ENCODE measurements at regions not wholly inside any gene's neighbourhood (a gene's known extent, or its start where the extent isn't known, plus 50 kb on each side); places are given as distances from the start of the nearest gene placed in this dataset.

GRCh38 chr2:67286981-67287759 lies 110.0 kb upstream of the ETAA1 start:
- no peak overlapping the region for H2AK5ac ChIP-seq (ENCODE audit: low read length, severe bottlenecking)
- H3K27ac ChIP-seq (ENCODE audit: low read length, poor library complexity, severe bottlenecking): no peak overlapping the region
- H3K27me3 ChIP-seq (ENCODE audit: control insufficient read depth in 1 of 2, insufficient read depth in 1 of 2, low read length in 2 of 2): no peaks in the 10 kb centered on the region
- no peak overlapping the region for H2AFZ ChIP-seq (ENCODE audit: low read depth, low read length)
- H3K4me2 ChIP-seq (ENCODE audit: low read length, poor library complexity, severe bottlenecking): no peak overlapping the region
- no peaks in the 10 kb centered on the region for H3K79me1 ChIP-seq (replicated peaks; ENCODE audit: low read length, poor library complexity, severe bottlenecking)
- no peak overlapping the region for H3K4ac ChIP-seq (ENCODE audit: low read depth in 1 of 2, low read length in 2 of 2)
- DNase-seq: no peak
- H3K36me3 ChIP-seq (ENCODE audit: control insufficient read depth in 1 of 2, insufficient read depth in 2 of 2, low read depth in 1 of 2, low read length in 2 of 2): no peaks in the 10 kb centered on the region
- H2BK5ac ChIP-seq (ENCODE audit: low read depth, low read length, poor library complexity, severe bottlenecking): no peak overlapping the region
- H3K9me3 ChIP-seq (ENCODE audit: control insufficient read depth, low read length): no peaks in the 10 kb centered on the region
- no peak overlapping the region for H3K18ac ChIP-seq (ENCODE audit: low read depth in 1 of 2, low read length in 2 of 2)
- H2BK12ac ChIP-seq (ENCODE audit: low read length in 2 of 2): peak overlapping the region; percentile 33 to 49
- H3K23ac ChIP-seq (ENCODE audit: low read length in 2 of 2): no peak overlapping the region
- H2BK120ac ChIP-seq (ENCODE audit: low read depth, low read length): no peak overlapping the region
- H3K14ac ChIP-seq (ENCODE audit: low read length in 2 of 2): no peak overlapping the region
- peak overlapping the region; percentile 7 for H4K8ac ChIP-seq (ENCODE audit: low read length)
- H2BK15ac ChIP-seq (ENCODE audit: low read depth, poor library complexity, severe bottlenecking): no peak overlapping the region
- 60% methylated on average over 2 of the region's 2 CpGs for WGBS
- no peak overlapping the region for H4K91ac ChIP-seq (ENCODE audit: low read length)
- H3K4me1 ChIP-seq (ENCODE audit: control insufficient read depth, insufficient read depth, low read depth, low read length): no peaks in the 10 kb centered on the region
- no peak overlapping the region for H3K9ac ChIP-seq (ENCODE audit: low read length)
- no peak overlapping the region for H3K4me3 ChIP-seq (ENCODE audit: insufficient read depth in 1 of 2, low read depth in 1 of 2, low read length in 2 of 2)

GRCh38 chr2:67289271-67289670 lies 107.9 kb upstream of the ETAA1 start:
- no peak overlapping the region for H3K23ac ChIP-seq (ENCODE audit: low read length in 2 of 2)
- no peak overlapping the region for H2BK12ac ChIP-seq (ENCODE audit: low read length in 2 of 2)
- H3K9ac ChIP-seq (ENCODE audit: low read length): peak overlapping the region; percentile 23
- H3K27me3 ChIP-seq (ENCODE audit: control insufficient read depth in 1 of 2, insufficient read depth in 1 of 2, low read length in 2 of 2): no peaks in the 10 kb centered on the region
- no peaks in the 10 kb centered on the region for H3K9me3 ChIP-seq (ENCODE audit: control insufficient read depth, low read length)
- no peaks in the 10 kb centered on the region for H3K4me1 ChIP-seq (ENCODE audit: control insufficient read depth, insufficient read depth, low read depth, low read length)
- H2BK120ac ChIP-seq (ENCODE audit: low read depth, low read length): no peak overlapping the region
- no peak overlapping the region for H2AK5ac ChIP-seq (ENCODE audit: low read length, severe bottlenecking)
- no peak for DNase-seq
- H2BK5ac ChIP-seq (ENCODE audit: low read depth, low read length, poor library complexity, severe bottlenecking): no peak overlapping the region
- H4K8ac ChIP-seq (ENCODE audit: low read length): no peak overlapping the region
- no peaks in the 10 kb centered on the region for H3K36me3 ChIP-seq (ENCODE audit: control insufficient read depth in 1 of 2, insufficient read depth in 2 of 2, low read depth in 1 of 2, low read length in 2 of 2)
- no peak overlapping the region for H3K4me2 ChIP-seq (ENCODE audit: low read length, poor library complexity, severe bottlenecking)
- no peak overlapping the region for H2BK15ac ChIP-seq (ENCODE audit: low read depth, poor library complexity, severe bottlenecking)
- H2AFZ ChIP-seq (ENCODE audit: low read depth, low read length): no peak overlapping the region
- H3K18ac ChIP-seq (ENCODE audit: low read depth in 1 of 2, low read length in 2 of 2): peak overlapping the region in 1 of 2 experiments; percentile 24
- H3K27ac ChIP-seq (ENCODE audit: low read length, poor library complexity, severe bottlenecking): peak overlapping the region; percentile 38
- no peaks in the 10 kb centered on the region for H3K79me1 ChIP-seq (replicated peaks; ENCODE audit: low read length, poor library complexity, severe bottlenecking)
- WGBS: 94% methylated on average over 2 of the region's 2 CpGs
- H3K14ac ChIP-seq (ENCODE audit: low read length in 2 of 2): no peak overlapping the region
- H4K91ac ChIP-seq (ENCODE audit: low read length): no peak overlapping the region
- no peak overlapping the region for H3K4ac ChIP-seq (ENCODE audit: low read depth in 1 of 2, low read length in 2 of 2)
- H3K4me3 ChIP-seq (ENCODE audit: insufficient read depth in 1 of 2, low read depth in 1 of 2, low read length in 2 of 2): no peak overlapping the region

- Histone ChIP-seq H3K4me3 (ENCODE audit: insufficient read depth in 1 of 2, low read depth in 1 of 2, low read length in 2 of 2) (no peak overlapping the region), H3K14ac (ENCODE audit: low read length in 2 of 2) (no peak overlapping the region), H2BK120ac (ENCODE audit: low read depth, low read length) (no peak overlapping the region), H3K27ac (ENCODE audit: low read length, poor library complexity, severe bottlenecking) (peak overlapping the region; percentile 38), H3K79me1 (replicated peaks; ENCODE audit: low read length, poor library complexity, severe bottlenecking) (no peaks in the 10 kb centered on the region), H3K23ac (ENCODE audit: low read length in 2 of 2) (no peak overlapping the region), H2BK12ac (ENCODE audit: low read length in 2 of 2) (no peak overlapping the region), H2BK5ac (ENCODE audit: low read depth, low read length, poor library complexity, severe bottlenecking) (no peak overlapping the region), H3K18ac (ENCODE audit: low read depth in 1 of 2, low read length in 2 of 2) (no peak overlapping the region), H4K8ac (ENCODE audit: low read length) (no peak overlapping the region), H3K36me3 (ENCODE audit: control insufficient read depth in 1 of 2, insufficient read depth in 2 of 2, low read depth in 1 of 2, low read length in 2 of 2) (no peaks in the 10 kb centered on the region), H2AFZ (ENCODE audit: low read depth, low read length) (no peak overlapping the region), H3K9me3 (ENCODE audit: control insufficient read depth, low read length) (no peaks in the 10 kb centered on the region), H4K91ac (ENCODE audit: low read length) (no peak overlapping the region), H3K9ac (ENCODE audit: low read length) (peak overlapping the region; percentile 23), H3K4me1 (ENCODE audit: control insufficient read depth, insufficient read depth, low read depth, low read length) (no peaks in the 10 kb centered on the region), H3K4me2 (ENCODE audit: low read length, poor library complexity, severe bottlenecking) (no peak overlapping the region), H3K27me3 (ENCODE audit: control insufficient read depth in 1 of 2, insufficient read depth in 1 of 2, low read length in 2 of 2) (no peaks in the 10 kb centered on the region), H3K4ac (ENCODE audit: low read depth in 1 of 2, low read length in 2 of 2) (no peak overlapping the region), H2AK5ac (ENCODE audit: low read length, severe bottlenecking) (no peak overlapping the region), H2BK15ac (ENCODE audit: low read depth, poor library complexity, severe bottlenecking) (no peak overlapping the region)
- WGBS: no CpG with 5 or more reads among the region's 1 CpG
- DNase-seq: peak; percentile 75
Measured at GRCh38 chr2:67289921-67290371, 107.2 kb upstream of the ETAA1 start.

DNA sequence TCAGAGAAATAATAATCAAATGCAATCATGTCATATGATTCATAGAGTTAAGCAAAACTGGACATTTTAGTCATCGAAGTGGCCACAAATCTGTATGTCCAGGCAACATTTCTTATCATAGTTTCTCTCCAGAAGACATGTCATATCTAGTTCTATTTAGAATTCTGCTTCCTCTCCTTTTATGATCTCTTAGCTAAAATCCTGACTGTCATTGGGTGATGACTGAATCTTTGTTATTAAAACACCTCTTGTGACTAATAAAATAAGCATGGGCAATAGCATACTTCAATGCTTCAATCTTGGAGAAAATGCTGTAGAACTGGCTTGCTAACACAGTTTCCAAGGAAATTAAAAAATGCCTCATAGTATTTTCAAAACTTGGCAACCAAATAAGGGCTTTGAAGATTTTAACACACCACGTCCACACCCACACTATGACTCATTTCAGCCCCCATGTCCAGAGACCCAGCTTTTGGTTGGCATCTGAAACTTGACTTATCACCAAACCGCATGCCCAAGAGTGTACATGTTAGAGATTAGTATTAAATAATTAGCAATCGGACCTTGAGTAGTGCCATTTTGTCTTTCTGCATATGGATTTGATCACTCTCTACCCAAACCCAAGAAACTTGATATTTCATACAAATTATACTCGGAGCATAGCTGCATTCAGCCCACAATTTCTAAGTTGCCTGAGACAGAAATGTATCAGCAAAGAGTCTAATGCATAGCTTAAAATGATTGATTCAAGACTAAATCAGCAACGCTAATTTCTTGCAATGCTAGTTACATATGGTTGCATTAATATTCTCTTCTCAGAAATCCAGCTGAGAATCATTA lies 106.5 kb upstream of the ETAA1 start:
- no peak overlapping the region for H3K23ac ChIP-seq (ENCODE audit: low read length in 2 of 2)
- WGBS: 69% methylated on average over 5 of the region's 6 CpGs
- H3K9me3 ChIP-seq (ENCODE audit: control insufficient read depth, low read length): no peaks in the 10 kb centered on the region
- no peak overlapping the region for H3K4me2 ChIP-seq (ENCODE audit: low read length, poor library complexity, severe bottlenecking)
- H2BK120ac ChIP-seq (ENCODE audit: low read depth, low read length): no peak overlapping the region
- peak; percentile 64 for DNase-seq
- no peak overlapping the region for H3K14ac ChIP-seq (ENCODE audit: low read length in 2 of 2)
- H2AFZ ChIP-seq (ENCODE audit: low read depth, low read length): no peak overlapping the region
- no peak overlapping the region for H3K18ac ChIP-seq (ENCODE audit: low read depth in 1 of 2, low read length in 2 of 2)
- H2AK5ac ChIP-seq (ENCODE audit: low read length, severe bottlenecking): no peak overlapping the region
- H3K27me3 ChIP-seq (ENCODE audit: control insufficient read depth in 1 of 2, insufficient read depth in 1 of 2, low read length in 2 of 2): no peaks in the 10 kb centered on the region
- no peaks in the 10 kb centered on the region for H3K79me1 ChIP-seq (replicated peaks; ENCODE audit: low read length, poor library complexity, severe bottlenecking)
- H4K8ac ChIP-seq (ENCODE audit: low read length): no peak overlapping the region
- no peaks in the 10 kb centered on the region for H3K36me3 ChIP-seq (ENCODE audit: control insufficient read depth in 1 of 2, insufficient read depth in 2 of 2, low read depth in 1 of 2, low read length in 2 of 2)
- H3K4me1 ChIP-seq (ENCODE audit: control insufficient read depth, insufficient read depth, low read depth, low read length): no peaks in the 10 kb centered on the region
- peak overlapping the region; percentile 23 for H3K9ac ChIP-seq (ENCODE audit: low read length)
- no peak overlapping the region for H2BK5ac ChIP-seq (ENCODE audit: low read depth, low read length, poor library complexity, severe bottlenecking)
- H3K27ac ChIP-seq (ENCODE audit: low read length, poor library complexity, severe bottlenecking): peak overlapping the region; percentile 78
- H3K4ac ChIP-seq (ENCODE audit: low read depth in 1 of 2, low read length in 2 of 2): no peak overlapping the region
- no peak overlapping the region for H2BK12ac ChIP-seq (ENCODE audit: low read length in 2 of 2)
- no peak overlapping the region for H4K91ac ChIP-seq (ENCODE audit: low read length)
- no peak overlapping the region for H2BK15ac ChIP-seq (ENCODE audit: low read depth, poor library complexity, severe bottlenecking)
- H3K4me3 ChIP-seq (ENCODE audit: insufficient read depth in 1 of 2, low read depth in 1 of 2, low read length in 2 of 2): no peak overlapping the region

All from mesenchymal stem cell (in vitro differentiated cells and primary cell).